Activated naive CD4-positive, alpha-beta T cell (primary cell): ENCODE measurements at regions not wholly inside any gene's neighbourhood (a gene's known extent, or its start where the extent isn't known, plus 50 kb on each side); places are given as distances from the start of the nearest gene placed in this dataset.

Experiments
- DNase-seq, 4 experiments: peaks; one replicate each; lab custom pipeline; 2025; lab: John Stamatoyannopoulos, UW

- no peak for DNase-seq
These were observed 311.7 kb upstream of the DPH6 start for GRCh38 chr15:35857567-35858226.

GRCh38 chr15:35858707-35859106 is 312.7 kb upstream of the DPH6 start:
- DNase-seq = no peak

- no peak for DNase-seq
These were observed 317.7 kb upstream of the DPH6 start for GRCh38 chr15:35863655-35864054.

GRCh38 chr15:35867356-35867755 is 321.4 kb upstream of the DPH6 start:
- DNase-seq = no peak

GRCh38 chr15:35871282-35871681 is 325.3 kb upstream of the DPH6 start:
- no peak for DNase-seq

GRCh38 chr15:35871812-35872211 is 325.8 kb upstream of the DPH6 start:
- DNase-seq = no peak

GRCh38 chr15:35872577-35872976 is 326.6 kb upstream of the DPH6 start:
- no peak for DNase-seq

- no peak for DNase-seq
These were observed 328.4 kb upstream of the DPH6 start for GRCh38 chr15:35874260-35874905.

- no peak for DNase-seq
These were observed 330.8 kb upstream of the DPH6 start for GRCh38 chr15:35876762-35877161.

- no peak for DNase-seq
These were observed 334.9 kb upstream of the DPH6 start for GRCh38 chr15:35880896-35881295.

GRCh38 chr15:35885870-35886269 is 339.9 kb upstream of the DPH6 start:
- no peak for DNase-seq

- DNase-seq = no peak
These were observed 340.8 kb upstream of the DPH6 start for GRCh38 chr15:35886765-35887164.

GRCh38 chr15:35888815-35889214 is 342.9 kb upstream of the DPH6 start:
- DNase-seq = no peak

GRCh38 chr15:35907511-35907910 is 361.5 kb upstream of the DPH6 start:
- DNase-seq = no peak

- no peak for DNase-seq
These were observed 363.4 kb upstream of the DPH6 start for GRCh38 chr15:35909414-35909813.

GRCh38 chr15:35910227-35910626 is 364.3 kb upstream of the DPH6 start:
- DNase-seq = no peak

GRCh38 chr15:35911052-35911777 is 365.2 kb upstream of the DPH6 start:
- no peak for DNase-seq

GRCh38 chr15:35912196-35912595 is 366.2 kb upstream of the DPH6 start:
- DNase-seq = no peak

GRCh38 chr15:35914573-35914972 is 368.6 kb upstream of the DPH6 start:
- no peak for DNase-seq

GRCh38 chr15:35921046-35921445 is 375.1 kb upstream of the DPH6 start:
- DNase-seq = no peak

GRCh38 chr15:35925275-35926006 is 379.5 kb upstream of the DPH6 start:
- DNase-seq = no peak

- no peak for DNase-seq
These were observed 380.0 kb upstream of the DPH6 start for GRCh38 chr15:35926007-35926380.

- DNase-seq = no peak
These were observed 382.9 kb upstream of the DPH6 start for GRCh38 chr15:35928847-35929246.
